Germinal center (tissue), 1 donor: ENCODE measurements at regions not wholly inside any gene's neighbourhood (a gene's known extent, or its start where the extent isn't known, plus 50 kb on each side); places are given as distances from the start of the nearest gene placed in this dataset.

Experiments used
- DNase-seq: peaks from one replicate; pipeline ENCODE4 v3.0.0; 2012; ENCODE audit warnings: mixed read lengths, low spot score

DNA sequence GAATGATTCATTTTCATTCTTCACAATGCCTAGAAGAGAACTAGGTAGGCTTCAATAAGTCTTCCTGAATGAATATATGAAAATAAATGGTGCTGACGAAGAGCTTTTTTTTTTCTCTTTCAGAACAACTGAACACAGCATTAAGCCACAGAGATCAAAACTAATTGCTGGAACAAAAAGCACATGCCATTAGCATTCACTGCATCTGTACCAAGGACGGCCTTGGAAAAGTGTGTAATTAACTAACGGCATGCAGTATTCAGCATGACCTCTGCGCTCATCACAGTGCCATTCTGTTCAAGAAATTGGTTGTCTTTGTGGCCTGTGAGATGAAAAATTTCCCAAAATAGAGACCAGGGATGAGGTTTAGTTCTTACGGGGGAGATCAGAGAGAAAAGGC is 99.3 kb downstream of the NUDT12 start:
- DNase-seq, result no peak

- no peak for DNase-seq
These were observed 101.3 kb downstream of the NUDT12 start for GRCh38 chr5:103461243-103461642.

DNA sequence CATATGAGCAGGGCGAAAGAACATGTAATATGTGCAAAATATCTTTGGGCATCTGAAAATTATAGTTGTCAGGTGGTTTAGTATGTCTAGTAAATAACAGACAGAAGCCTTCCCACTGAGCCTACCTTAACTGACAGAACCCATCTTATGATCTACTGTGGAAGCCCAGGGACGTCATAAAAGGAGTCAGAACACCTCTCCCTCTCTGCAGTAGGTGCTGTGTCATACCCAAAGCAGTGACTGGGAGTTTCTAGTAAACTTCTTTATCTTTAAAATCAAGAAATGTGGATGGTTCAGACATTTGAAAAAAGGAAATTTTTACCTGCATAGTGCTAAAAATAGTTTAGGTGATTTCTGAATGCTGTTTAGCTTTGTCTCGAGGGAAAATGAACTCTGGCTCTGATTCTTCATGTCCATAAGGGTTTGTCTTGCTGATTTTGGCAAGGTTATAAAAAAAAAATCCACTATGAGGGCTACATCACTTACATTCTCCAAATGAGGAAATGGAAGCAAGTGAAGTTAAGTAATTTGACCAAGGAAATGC is 104.0 kb downstream of the NUDT12 start:
- DNase-seq, result no peak

DNA sequence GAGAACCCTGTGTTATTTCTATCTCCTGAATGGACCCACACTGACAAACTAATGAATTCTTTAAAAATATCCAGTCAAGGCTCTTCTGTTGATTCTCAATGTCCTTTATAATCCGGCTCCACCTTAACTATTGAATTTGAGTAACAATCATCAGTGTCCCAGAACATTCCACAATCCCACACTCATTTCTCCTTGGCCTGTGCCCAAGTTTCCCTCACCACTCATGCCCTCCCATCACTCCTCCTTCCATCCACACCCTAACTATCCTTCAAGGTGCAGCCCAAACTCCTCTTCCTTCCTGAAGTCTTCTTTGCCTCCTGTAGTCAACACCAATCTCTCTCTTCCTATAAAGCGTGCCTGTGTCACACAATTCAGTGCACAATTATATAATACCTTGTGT is 106.1 kb downstream of the NUDT12 start:
- no peak for DNase-seq

GRCh38 chr5:103455796-103456195 is 106.8 kb downstream of the NUDT12 start:
- DNase-seq, result no peak

GRCh38 chr5:103454770-103455169 is 107.8 kb downstream of the NUDT12 start:
- no peak for DNase-seq

GRCh38 chr5:103452666-103453065 is 109.9 kb downstream of the NUDT12 start:
- no peak for DNase-seq

DNA sequence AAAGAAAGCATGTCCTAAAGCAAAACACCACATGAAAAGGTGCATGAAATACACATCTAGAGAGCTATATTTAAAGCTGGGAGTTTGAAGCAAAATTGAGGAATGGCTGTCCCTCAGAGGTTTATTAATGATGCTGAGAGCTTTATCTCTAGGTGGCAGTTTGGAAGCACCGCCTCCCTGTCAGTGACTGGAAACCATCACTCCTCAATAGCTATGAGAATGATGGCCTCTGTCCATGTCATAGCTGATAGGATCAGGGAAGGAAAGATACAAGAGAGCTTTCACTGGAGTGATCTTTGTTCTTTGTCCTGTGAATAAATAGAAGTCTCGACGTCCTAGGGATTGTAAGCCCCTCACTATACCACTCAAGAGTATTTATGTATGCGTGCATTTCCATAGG is 110.5 kb downstream of the NUDT12 start:
- no peak for DNase-seq

- no peak for DNase-seq
These were observed 111.3 kb downstream of the NUDT12 start for GRCh38 chr5:103451261-103451660.

GRCh38 chr5:103450333-103451061 is 112.1 kb downstream of the NUDT12 start:
- DNase-seq, result no peak

DNA sequence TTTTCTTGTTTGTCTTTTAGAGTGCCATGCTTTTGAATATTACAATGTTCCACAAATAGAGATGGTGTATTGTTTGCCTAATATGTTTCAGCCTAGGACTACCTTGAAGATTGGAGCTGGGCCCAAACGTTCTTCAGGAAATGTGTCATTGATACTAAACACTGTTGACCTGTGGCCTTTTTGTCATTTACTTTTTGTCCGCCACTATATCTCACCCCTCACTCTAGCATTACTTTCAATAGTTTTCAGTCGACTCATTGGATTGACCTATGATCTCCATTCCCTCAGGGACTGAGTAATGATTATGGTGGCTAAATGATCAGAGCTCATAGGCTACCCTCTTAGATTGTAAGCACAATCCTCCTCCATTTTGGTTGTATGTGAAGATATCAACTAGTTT is 115.8 kb downstream of the NUDT12 start:
- DNase-seq, result no peak

DNA sequence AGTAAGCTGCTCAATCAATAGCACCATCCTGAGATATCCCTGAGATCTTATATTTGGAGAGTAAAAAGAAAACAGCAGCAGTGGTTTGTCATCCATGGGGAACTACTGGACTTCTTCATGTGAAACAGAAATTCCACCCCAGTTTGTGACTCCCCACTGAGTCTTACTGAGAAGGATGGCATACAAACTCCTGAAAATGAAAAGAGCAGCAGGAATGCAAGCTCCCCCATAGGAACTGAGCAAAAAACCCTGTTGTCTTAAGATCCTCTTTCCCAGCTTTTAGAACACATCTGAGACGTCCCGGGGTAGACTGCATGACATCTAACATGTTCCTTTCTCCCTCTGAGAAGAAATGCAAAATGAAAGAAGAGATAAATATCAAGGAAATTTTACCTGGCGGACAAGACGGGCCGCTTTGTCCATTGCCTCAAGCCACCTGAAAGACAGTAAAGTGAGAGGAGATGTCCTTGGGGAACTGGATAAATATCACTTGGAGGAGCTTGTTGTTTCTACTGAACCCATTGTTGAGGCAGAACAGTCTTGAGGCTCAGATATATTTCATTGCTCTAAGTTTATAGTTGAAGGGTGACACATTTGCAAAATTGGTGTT is 117.1 kb downstream of the NUDT12 start:
- DNase-seq, result no peak

- no peak for DNase-seq
These were observed 118.1 kb downstream of the NUDT12 start for GRCh38 chr5:103444333-103445038.

DNA sequence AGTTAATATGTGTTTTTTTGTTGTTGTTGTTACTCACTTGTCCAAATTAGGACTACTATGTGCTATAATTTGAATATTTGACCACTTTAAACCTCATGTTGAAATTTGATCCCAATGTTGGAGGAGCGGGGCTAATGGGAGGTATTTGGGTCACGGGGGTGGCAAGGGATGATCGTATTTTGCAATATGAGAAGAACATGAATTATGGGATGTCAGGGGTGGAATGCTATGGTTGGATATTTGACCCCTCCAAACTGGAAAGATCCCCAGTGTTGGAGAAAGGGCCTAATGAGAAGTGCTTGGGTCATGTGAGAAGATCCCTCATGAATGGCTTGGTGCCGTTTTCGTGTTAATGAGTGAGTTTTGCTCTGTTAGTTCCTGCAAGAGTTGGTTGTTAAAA is 119.8 kb downstream of the NUDT12 start:
- DNase-seq, result no peak

GRCh38 chr5:103441523-103441922 is 121.1 kb downstream of the NUDT12 start:
- no peak for DNase-seq

GRCh38 chr5:103439007-103439406 is 123.6 kb downstream of the NUDT12 start:
- DNase-seq, result no peak

- no peak for DNase-seq
These were observed 125.9 kb downstream of the NUDT12 start for GRCh38 chr5:103436656-103437055.

DNA sequence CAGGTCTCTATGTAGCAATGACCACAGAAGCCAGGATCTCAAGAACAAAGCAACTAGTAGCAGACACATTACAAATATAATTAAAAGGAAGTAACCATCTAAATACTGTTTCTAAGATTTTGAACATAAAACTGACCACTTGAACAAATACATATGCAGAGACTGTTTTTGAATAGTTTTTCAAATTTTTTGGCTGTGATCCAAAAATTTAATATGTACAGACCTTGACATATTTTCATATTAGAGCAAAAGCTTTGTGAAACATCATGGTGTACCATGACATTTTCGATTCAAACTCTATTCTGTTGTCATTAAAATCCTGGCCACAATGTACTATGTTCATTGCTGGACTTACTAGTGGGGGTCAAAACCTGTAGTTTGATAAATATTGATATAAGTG is 126.5 kb downstream of the NUDT12 start:
- no peak for DNase-seq

GRCh38 chr5:103435136-103435889 is 127.3 kb downstream of the NUDT12 start:
- DNase-seq, result no peak

GRCh38 chr5:103434057-103434456 is 128.5 kb downstream of the NUDT12 start:
- no peak for DNase-seq

- no peak for DNase-seq
These were observed 129.4 kb downstream of the NUDT12 start for GRCh38 chr5:103433211-103433610.

DNA sequence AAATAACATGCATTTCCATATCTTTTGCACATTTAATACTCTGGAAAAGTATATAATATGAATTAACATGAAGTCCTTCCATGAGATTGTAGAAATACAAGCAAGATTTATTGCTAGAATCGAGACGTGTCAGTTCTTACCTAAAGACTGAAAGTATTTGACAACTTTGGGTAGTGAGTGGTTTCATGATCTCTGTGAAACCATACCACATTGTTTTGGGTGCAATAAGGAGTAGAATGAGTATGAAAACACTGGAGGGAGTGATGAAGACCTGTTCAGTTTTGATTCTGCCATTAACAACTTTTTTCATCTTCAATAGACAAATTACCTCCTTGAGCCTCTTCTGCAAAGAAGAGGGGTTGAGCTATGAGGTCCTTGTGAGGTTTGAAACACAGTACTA is 133.7 kb downstream of the NUDT12 start:
- DNase-seq, result no peak
